HepG2 (cell line): ENCODE measurements at regions not wholly inside any gene's neighbourhood (a gene's known extent, or its start where the extent isn't known, plus 50 kb on each side); places are given as distances from the start of the nearest gene placed in this dataset.

Experiments
- ATAC-seq: fragments of 200-7000 bp; cut with Tn5 transposase; 3 replicates; pipeline ENCODE4 v1.9.1; 2020; ENCODE audit warnings: mild to moderate bottlenecking, moderate library complexity
- BruUV-seq: library from RNA; stranded (reverse); fragments of 400-500 nt; replicated peaks from 2 replicates; lab custom pipeline; 2021; lab: Mats Ljungman, UMichigan
- CTCF ChIA-PET: fragments of 300-600 bp; formaldehyde crosslinking; extraction: SDS; loops from one replicate; lab custom pipeline; 2021; ENCODE audit warnings: low total read pairs, inconsistent platforms, low intra/inter-chr PET ratio; lab: Yijun Ruan, JAX
- POLR2A ChIA-PET: fragments of 350-600 bp; sonication (Branson Sonifier 250); formaldehyde crosslinking; loops from one replicate; lab custom pipeline; 2020; ENCODE audit warnings: antibody characterized with exemption, inconsistent platforms; lab: Yijun Ruan, JAX
- DNase-seq: peaks from one replicate; pipeline ENCODE4 v3.0.0-alpha.2; 2015; ENCODE audit warnings: low spot score
- FAIRE-seq: peaks from 3 replicates; lab custom pipeline; 2011; peaks lifted over from hg19 to GRCh38; lab: Jason Lieb, UNC
- H2AFZ ChIP-seq: one replicate; pipeline ENCODE4 v1.6.1; 2011; ENCODE audit warnings: low read length, inconsistent platforms
- H3K27ac ChIP-seq: fragments of 300-600 bp; 3 replicates; pipeline ENCODE4 v1.8.0; 2011; ENCODE audit warnings: mixed run types, mild to moderate bottlenecking, mixed read lengths, low read length, inconsistent platforms; ENCODE audit not compliant: insufficient read depth; ENCODE audit errors: extremely low read length
- H3K27me3 ChIP-seq, 2 experiments: fragments of 200-600 bp in 1 of 2; 2 replicates in 1 of 2; 3 replicates in 1 of 2; pipeline versions ENCODE4 v1.6.0 to v1.8.0; 2011; ENCODE audit warnings: low read length in 2 of 2, mild to moderate bottlenecking in 2 of 2, moderate library complexity in 2 of 2, inconsistent platforms in 1 of 2; ENCODE audit not compliant: insufficient read depth in 2 of 2, control insufficient read depth in 1 of 2
- H3K36me3 ChIP-seq, 2 experiments: fragments of 200-600 bp in 1 of 2; replicated peaks in 1 of 2; 2 replicates in 1 of 2; 3 replicates in 1 of 2; pipeline versions ENCODE4 v1.5.1 to v1.8.0; 2011; ENCODE audit warnings: low read length in 2 of 2, inconsistent platforms in 1 of 2; ENCODE audit not compliant: insufficient read depth in 2 of 2, control insufficient read depth in 1 of 2
- H3K4me1 ChIP-seq: 2 replicates; pipeline ENCODE4 v1.5.1; 2012; ENCODE audit warnings: low read length, inconsistent platforms; ENCODE audit not compliant: insufficient read depth
- H3K4me2 ChIP-seq: 2 replicates; pipeline ENCODE4 v1.6.0; 2011; ENCODE audit warnings: low read depth, low read length, inconsistent platforms
- H3K4me3 ChIP-seq, 3 experiments: fragments of 200-600 bp in 1 of 3; sonication (generic), shearing (Covaris generic) in 1 of 3; replicated peaks in 1 of 3; 2 replicates each; pipeline ENCODE4 v1.5.1; 2011 to 2016; ENCODE audit warnings: low read length in 3 of 3, inconsistent platforms in 2 of 3, low read depth in 2 of 3, mild to moderate bottlenecking in 2 of 3, control low read depth in 1 of 3, mixed read lengths in 1 of 3; ENCODE audit not compliant: insufficient read depth in 1 of 3
- H3K79me2 ChIP-seq: one replicate; pipeline ENCODE4 v1.6.1; 2011; ENCODE audit warnings: low read length, inconsistent platforms; ENCODE audit not compliant: insufficient read depth
- H3K9ac ChIP-seq: 2 replicates; pipeline ENCODE4 v1.6.0; 2011; ENCODE audit warnings: mild to moderate bottlenecking, low read depth, low read length, inconsistent platforms; ENCODE audit not compliant: insufficient read depth
- H3K9me3 ChIP-seq: 2 replicates; pipeline ENCODE4 v1.5.1; 2012; ENCODE audit warnings: mild to moderate bottlenecking, low read length
- H4K20me1 ChIP-seq: 2 replicates; pipeline ENCODE4 v1.6.0; 2011; ENCODE audit warnings: inconsistent platforms, mild to moderate bottlenecking, low read length, moderate library complexity; ENCODE audit not compliant: insufficient read depth
- BHLHE40 ChIP-seq: IDR thresholded peaks from 2 replicates; pipeline ENCODE4 v1.6.1; 2011; ENCODE audit warnings: low read length, improper control_type of control experiment
- CHD4 ChIP-seq: fragments of 200-600 bp; sonication (generic); IDR thresholded peaks from 2 replicates; pipeline ENCODE4 v1.7.0; 2017; ENCODE audit warnings: mild to moderate bottlenecking, low read length, borderline replicate concordance
- DPF2 ChIP-seq: sonication (generic); formaldehyde crosslinking; IDR thresholded peaks from 2 replicates; pipeline ENCODE4 v1.4.0; 2020; ENCODE audit warnings: mild to moderate bottlenecking, low read depth, missing genetic modification reagents, borderline replicate concordance
- ELF4 ChIP-seq: sonication (generic); formaldehyde crosslinking; IDR thresholded peaks from 2 replicates; pipeline ENCODE4 v1.5.0; 2020; ENCODE audit warnings: missing genetic modification reagents, mild to moderate bottlenecking, moderate library complexity, borderline replicate concordance
- KDM5B ChIP-seq: sonication (generic); formaldehyde crosslinking; IDR thresholded peaks from 2 replicates; pipeline ENCODE4 v1.4.0; 2020; ENCODE audit warnings: missing genetic modification reagents, mild to moderate bottlenecking, borderline replicate concordance
- KMT2B ChIP-seq: IDR thresholded peaks from 2 replicates; pipeline ENCODE4 v1.6.1; 2016; ENCODE audit warnings: missing genetic modification reagents, missing compliant biosample characterization
- NFE2 ChIP-seq: sonication (generic); formaldehyde crosslinking; IDR thresholded peaks from 2 replicates; pipeline ENCODE4 v1.4.0; 2020; ENCODE audit warnings: missing genetic modification reagents
- RFXANK ChIP-seq: IDR thresholded peaks from 2 replicates; pipeline ENCODE4 v1.6.1; 2016
- ZBTB42 ChIP-seq: sonication (generic); formaldehyde crosslinking; IDR thresholded peaks from 2 replicates; pipeline ENCODE4 v1.5.0; 2020; ENCODE audit warnings: mild to moderate bottlenecking, missing genetic modification reagents
- ZNF207 ChIP-seq: fragments of 450-650 bp; IDR thresholded peaks from 2 replicates; pipeline ENCODE4 v1.6.1; 2016; ENCODE audit warnings: antibody characterized with exemption, borderline replicate concordance
- ZNF264 ChIP-seq: sonication (generic); formaldehyde crosslinking; IDR thresholded peaks from 2 replicates; pipeline ENCODE4 v1.4.0; 2020; ENCODE audit warnings: missing genetic modification reagents
- ZNF367 ChIP-seq: sonication (generic); formaldehyde crosslinking; IDR thresholded peaks from 2 replicates; pipeline ENCODE4 v1.4.0; 2020; ENCODE audit warnings: missing genetic modification reagents, borderline replicate concordance
- ZNF546 ChIP-seq: sonication (generic); formaldehyde crosslinking; conservative IDR thresholded peaks from 2 replicates; pipeline ENCODE4 v1.8.1; 2023; ENCODE audit warnings: mild to moderate bottlenecking, missing genetic modification reagents
- ZNF607 ChIP-seq: sonication (generic); formaldehyde crosslinking; IDR thresholded peaks from 2 replicates; pipeline ENCODE4 v1.5.1; 2020; ENCODE audit warnings: missing genetic modification reagents, mild to moderate bottlenecking, borderline replicate concordance
- ZNF619 ChIP-seq: sonication (generic); formaldehyde crosslinking; IDR thresholded peaks from 2 replicates; pipeline ENCODE4 v1.4.0; 2020; ENCODE audit warnings: mild to moderate bottlenecking, missing genetic modification reagents
- whole genome bisulfite sequencing: methylation state at CpG from one replicate; pipeline ENCODE4 v1.1.6; 2017; ENCODE audit warnings: low lambda C conversion rate; 5-methylcytosine and 5-hydroxymethylcytosine counted together
- in situ Hi-C: cut with HindIII; loops from 2 replicates; pipeline ENCODE4 v1.10.0; 2017; ENCODE audit warnings: low pct_unique_long_range_greater_than_20kb; ENCODE audit not compliant: extremely low pct_ligation_motif_present
- intact Hi-C: fragments of 100-400 bp; cut with micrococcal nuclease; formaldehyde crosslinking; loops from one replicate; pipeline ENCODE4 v1.10.0; 2022; ENCODE audit not compliant: unreplicated experiment
- TF ChIP-seq, protein P1 (sequence below): sonication (generic); formaldehyde crosslinking; IDR thresholded peaks from 2 replicates; pipeline ENCODE4 v1.4.0; 2020; ENCODE audit warnings: missing genetic modification reagents, borderline replicate concordance
- TF ChIP-seq, protein P2 (sequence below): sonication (generic); formaldehyde crosslinking; IDR thresholded peaks from 2 replicates; pipeline ENCODE4 v1.4.0; 2020; ENCODE audit warnings: missing genetic modification reagents, mild to moderate bottlenecking, borderline replicate concordance

DNA sequence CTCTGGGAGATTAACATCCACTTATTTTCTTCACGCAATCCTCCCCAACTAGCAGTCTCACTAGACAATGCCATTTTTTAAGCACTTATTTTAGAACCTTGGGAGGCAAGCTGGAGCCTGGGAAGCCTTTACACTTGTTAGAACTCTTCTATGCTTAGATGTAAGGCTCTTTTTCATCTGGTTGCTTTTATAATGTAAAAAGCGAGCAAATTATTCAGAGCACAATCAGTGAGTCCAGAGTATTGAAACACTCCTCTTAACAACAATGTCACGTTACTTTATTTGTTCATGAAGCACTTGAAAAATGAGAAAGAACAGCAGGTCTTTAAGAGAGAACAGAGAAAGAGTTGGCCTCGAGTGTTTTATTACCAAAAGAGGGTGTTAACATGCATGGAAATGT, 84.1 kb upstream of the SLC8A1 start (continued):
- TF ChIP-seq, protein P1, sequence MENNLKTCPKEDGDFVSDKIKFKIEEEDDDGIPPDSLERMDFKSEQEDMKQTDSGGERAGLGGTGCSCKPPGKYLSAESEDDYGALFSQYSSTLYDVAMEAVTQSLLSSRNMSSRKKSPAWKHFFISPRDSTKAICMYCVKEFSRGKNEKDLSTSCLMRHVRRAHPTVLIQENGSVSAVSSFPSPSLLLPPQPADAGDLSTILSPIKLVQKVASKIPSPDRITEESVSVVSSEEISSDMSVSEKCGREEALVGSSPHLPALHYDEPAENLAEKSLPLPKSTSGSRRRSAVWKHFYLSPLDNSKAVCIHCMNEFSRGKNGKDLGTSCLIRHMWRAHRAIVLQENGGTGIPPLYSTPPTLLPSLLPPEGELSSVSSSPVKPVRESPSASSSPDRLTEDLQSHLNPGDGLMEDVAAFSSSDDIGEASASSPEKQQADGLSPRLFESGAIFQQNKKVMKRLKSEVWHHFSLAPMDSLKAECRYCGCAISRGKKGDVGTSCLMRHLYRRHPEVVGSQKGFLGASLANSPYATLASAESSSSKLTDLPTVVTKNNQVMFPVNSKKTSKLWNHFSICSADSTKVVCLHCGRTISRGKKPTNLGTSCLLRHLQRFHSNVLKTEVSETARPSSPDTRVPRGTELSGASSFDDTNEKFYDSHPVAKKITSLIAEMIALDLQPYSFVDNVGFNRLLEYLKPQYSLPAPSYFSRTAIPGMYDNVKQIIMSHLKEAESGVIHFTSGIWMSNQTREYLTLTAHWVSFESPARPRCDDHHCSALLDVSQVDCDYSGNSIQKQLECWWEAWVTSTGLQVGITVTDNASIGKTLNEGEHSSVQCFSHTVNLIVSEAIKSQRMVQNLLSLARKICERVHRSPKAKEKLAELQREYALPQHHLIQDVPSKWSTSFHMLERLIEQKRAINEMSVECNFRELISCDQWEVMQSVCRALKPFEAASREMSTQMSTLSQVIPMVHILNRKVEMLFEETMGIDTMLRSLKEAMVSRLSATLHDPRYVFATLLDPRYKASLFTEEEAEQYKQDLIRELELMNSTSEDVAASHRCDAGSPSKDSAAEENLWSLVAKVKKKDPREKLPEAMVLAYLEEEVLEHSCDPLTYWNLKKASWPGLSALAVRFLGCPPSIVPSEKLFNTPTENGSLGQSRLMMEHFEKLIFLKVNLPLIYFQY (CRISPR knock-in tag), result no peak
- TF ChIP-seq, protein P2, sequence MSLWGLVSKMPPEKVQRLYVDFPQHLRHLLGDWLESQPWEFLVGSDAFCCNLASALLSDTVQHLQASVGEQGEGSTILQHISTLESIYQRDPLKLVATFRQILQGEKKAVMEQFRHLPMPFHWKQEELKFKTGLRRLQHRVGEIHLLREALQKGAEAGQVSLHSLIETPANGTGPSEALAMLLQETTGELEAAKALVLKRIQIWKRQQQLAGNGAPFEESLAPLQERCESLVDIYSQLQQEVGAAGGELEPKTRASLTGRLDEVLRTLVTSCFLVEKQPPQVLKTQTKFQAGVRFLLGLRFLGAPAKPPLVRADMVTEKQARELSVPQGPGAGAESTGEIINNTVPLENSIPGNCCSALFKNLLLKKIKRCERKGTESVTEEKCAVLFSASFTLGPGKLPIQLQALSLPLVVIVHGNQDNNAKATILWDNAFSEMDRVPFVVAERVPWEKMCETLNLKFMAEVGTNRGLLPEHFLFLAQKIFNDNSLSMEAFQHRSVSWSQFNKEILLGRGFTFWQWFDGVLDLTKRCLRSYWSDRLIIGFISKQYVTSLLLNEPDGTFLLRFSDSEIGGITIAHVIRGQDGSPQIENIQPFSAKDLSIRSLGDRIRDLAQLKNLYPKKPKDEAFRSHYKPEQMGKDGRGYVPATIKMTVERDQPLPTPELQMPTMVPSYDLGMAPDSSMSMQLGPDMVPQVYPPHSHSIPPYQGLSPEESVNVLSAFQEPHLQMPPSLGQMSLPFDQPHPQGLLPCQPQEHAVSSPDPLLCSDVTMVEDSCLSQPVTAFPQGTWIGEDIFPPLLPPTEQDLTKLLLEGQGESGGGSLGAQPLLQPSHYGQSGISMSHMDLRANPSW (CRISPR knock-in tag), result no peak
- no peak for TF ChIP-seq ZNF619 (CRISPR knock-in tag)
- no peak for TF ChIP-seq KMT2B
- no peak for TF ChIP-seq ZNF367 (CRISPR knock-in tag)

DNA sequence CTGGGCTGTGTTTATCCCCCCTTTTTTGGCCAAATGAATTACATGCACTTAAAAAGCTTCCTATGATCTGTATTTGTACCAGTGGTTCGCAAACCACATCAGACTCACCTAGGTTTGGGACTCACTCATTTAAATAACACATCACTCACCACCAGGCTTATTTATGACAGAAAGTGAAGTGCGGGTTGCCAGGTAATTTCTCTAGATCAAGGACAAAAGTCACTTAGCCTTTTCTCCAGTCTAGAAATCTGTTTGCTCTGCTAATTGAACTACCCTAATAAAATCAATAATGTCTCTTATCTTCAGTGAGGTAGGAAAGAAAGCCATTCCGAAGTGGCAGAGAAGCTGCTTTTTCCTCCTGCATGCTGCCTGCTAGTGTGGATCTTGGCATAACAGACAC, 88.1 kb upstream of the SLC8A1 start:
- no peaks in the 10 kb centered on the region for H3K4me1 ChIP-seq
- no peaks in the 10 kb centered on the region for H3K36me3 ChIP-seq
- no peak for ATAC-seq
- FAIRE-seq, result no peak
- no peaks in the 10 kb centered on the region for H3K27me3 ChIP-seq
- H3K4me3 ChIP-seq, result no peak overlapping the region
- H3K9me3 ChIP-seq, result no peaks in the 10 kb centered on the region
- H3K4me2 ChIP-seq, result no peak overlapping the region
- no peaks in the 10 kb centered on the region for H4K20me1 ChIP-seq
- WGBS, result under 1% methylated on average over 3 of the region's 3 CpGs
- intact Hi-C loops, result no loop called here
- TF ChIP-seq ELF4 (CRISPR knock-in tag), result no peak
- TF ChIP-seq ZNF264 (CRISPR knock-in tag), result no peak
- TF ChIP-seq RFXANK, result no peak
- no peak for TF ChIP-seq ZNF607 (CRISPR knock-in tag)
- TF ChIP-seq BHLHE40, result no peak
- no peak for TF ChIP-seq KDM5B (CRISPR knock-in tag)
- no peak for TF ChIP-seq CHD4
- no peak for TF ChIP-seq DPF2 (CRISPR knock-in tag)
- TF ChIP-seq ZNF546 (CRISPR knock-in tag), result no peak
- TF ChIP-seq ZNF207, result no peak
- TF ChIP-seq ZBTB42 (CRISPR knock-in tag), result no peak
- TF ChIP-seq NFE2 (CRISPR knock-in tag), result no peak
- ChIA-PET CTCF (no interaction called here), POLR2A (no interaction called here)
- H3K9ac ChIP-seq, result no peak overlapping the region
- BruUV-seq, result no TSS peak
- no peak overlapping the region for H3K27ac ChIP-seq
- no peaks in the 10 kb centered on the region for H3K79me2 ChIP-seq
- in situ Hi-C loops, result no loop called here
- no peak overlapping the region for H2AFZ ChIP-seq
- DNase-seq, result no peak
